Fibroblast of pulmonary artery (primary cell): ENCODE measurements at regions not wholly inside any gene's neighbourhood (a gene's known extent, or its start where the extent isn't known, plus 50 kb on each side); places are given as distances from the start of the nearest gene placed in this dataset.
"Not testable (repeated sequence)": the region's sequence is repeated elsewhere in the genome, so short reads cannot be mapped to it uniquely, and the experiment has no call there.

Experiments used
- DNase-seq: peaks from one replicate; pipeline ENCODE4 v3.0.0-alpha.2; 2010; ENCODE audit warnings: low read depth
- H3K4me3 ChIP-seq: replicated peaks from 2 replicates; pipeline ENCODE4 v1.5.1; 2011; ENCODE audit warnings: low read depth, mild to moderate bottlenecking, control low read depth, low read length, moderate library complexity
- CTCF ChIP-seq: IDR thresholded peaks from 2 replicates; pipeline ENCODE4 v1.5.1; 2011; ENCODE audit warnings: mild to moderate bottlenecking, control low read depth, low read length, inconsistent platforms; ENCODE audit errors: missing control alignments

- DNase-seq, result no peak
- no peak for TF ChIP-seq CTCF
- no peak overlapping the region for H3K4me3 ChIP-seq
Observed at GRCh38 chr6:19602434-19603013, 234.6 kb upstream of the ID4 start.

GRCh38 chr6:19603721-19604120, 233.4 kb upstream of the ID4 start:
- DNase-seq, result no peak
- TF ChIP-seq CTCF, result no peak
- H3K4me3 ChIP-seq, result no peak overlapping the region

GRCh38 chr6:19605624-19606023, 231.5 kb upstream of the ID4 start:
- no peak for TF ChIP-seq CTCF
- no peak overlapping the region for H3K4me3 ChIP-seq
- no peak for DNase-seq

- no peak overlapping the region for H3K4me3 ChIP-seq
- no peak for DNase-seq
- TF ChIP-seq CTCF, result no peak
Observed at GRCh38 chr6:19608546-19608945, 228.6 kb upstream of the ID4 start.

GRCh38 chr6:19609972-19610641, 227.1 kb upstream of the ID4 start:
- no peak for TF ChIP-seq CTCF

GRCh38 chr6:19612672-19613466, 224.3 kb upstream of the ID4 start:
- not testable (repeated sequence) for DNase-seq, H3K4me3 ChIP-seq

More at GRCh38 chr6:19609972-19610641, 227.1 kb upstream of the ID4 start:
- no peak overlapping the region for H3K4me3 ChIP-seq
- no peak for DNase-seq

GRCh38 chr6:19613678-19614077, 223.5 kb upstream of the ID4 start:
- DNase-seq, result peak; percentile 3
- no peak for TF ChIP-seq CTCF
- no peak overlapping the region for H3K4me3 ChIP-seq
